Chondrocyte (in vitro differentiated cells): ENCODE measurements at regions not wholly inside any gene's neighbourhood (a gene's known extent, or its start where the extent isn't known, plus 50 kb on each side); places are given as distances from the start of the nearest gene placed in this dataset.
"Not testable (repeated sequence)": the region's sequence is repeated elsewhere in the genome, so short reads cannot be mapped to it uniquely, and the experiment has no call there.

Experiments
- DNase-seq: peaks from one replicate; pipeline ENCODE4 v3.0.0; 2021; ENCODE audit warnings: mixed read lengths, low spot score
- H3K27ac Mint-ChIP-seq: one replicate; pipeline ENCODE4 v1.8.0; 2021; ENCODE audit warnings: mild to moderate bottlenecking, moderate library complexity, mixed read lengths; ENCODE audit not compliant: unreplicated experiment
- H3K27me3 Mint-ChIP-seq: 2 replicates; pipeline ENCODE4 v1.8.0; 2021; ENCODE audit warnings: low read depth, mixed read lengths
- H3K36me3 Mint-ChIP-seq: 2 replicates; pipeline ENCODE4 v1.8.0; 2021; ENCODE audit warnings: low read depth, mixed read lengths
- H3K4me1 Mint-ChIP-seq: 2 replicates; pipeline ENCODE4 v1.8.0; 2021; ENCODE audit warnings: low read depth, mild to moderate bottlenecking, mixed read lengths
- H3K4me3 Mint-ChIP-seq: one replicate; pipeline ENCODE4 v1.8.0; 2021; ENCODE audit warnings: mild to moderate bottlenecking, moderate library complexity, mixed read lengths; ENCODE audit not compliant: unreplicated experiment
- H3K9me3 Mint-ChIP-seq: 2 replicates; pipeline ENCODE4 v1.8.0; 2021; ENCODE audit warnings: low read depth, mixed read lengths
- TF ChIP-seq, protein P1 (sequence below): fragments of 200-600 bp; sonication (generic); IDR thresholded peaks from 2 replicates; pipeline ENCODE4 v1.5.0; 2021; ENCODE audit warnings: antibody characterized with exemption, mild to moderate bottlenecking, moderate library complexity

DNA sequence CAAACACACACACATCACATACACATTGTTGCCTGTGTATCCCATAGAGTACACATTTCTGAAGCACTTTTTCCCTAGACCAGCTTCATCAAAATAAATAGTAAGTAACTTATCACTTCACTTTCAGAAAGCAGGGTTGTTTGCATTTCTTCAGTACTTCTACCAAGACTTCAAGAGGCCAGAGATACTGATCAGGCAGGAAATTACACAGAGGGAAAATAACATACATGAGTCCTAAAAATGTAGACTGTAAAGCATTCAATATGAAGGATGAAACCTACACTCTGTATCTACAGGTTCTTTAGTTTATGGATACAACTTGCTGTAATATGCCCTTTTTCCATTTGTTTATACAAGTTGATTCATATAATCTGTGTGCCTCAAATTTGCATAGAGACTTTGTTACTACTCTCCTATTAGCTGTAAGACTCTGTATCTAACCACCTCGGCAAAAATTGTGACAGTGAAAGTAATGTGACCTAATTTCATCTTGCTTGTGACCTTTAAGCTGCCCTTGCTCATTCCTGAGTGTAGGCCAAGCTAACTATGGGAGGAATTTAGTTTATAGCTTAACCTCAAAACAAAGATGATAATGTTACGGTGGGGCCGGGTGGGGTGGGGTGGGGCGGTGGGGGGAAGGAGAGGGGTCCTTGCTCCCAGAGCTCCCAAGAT lies 228.9 kb upstream of the SPOPL start:
- DNase-seq = no peak

DNA sequence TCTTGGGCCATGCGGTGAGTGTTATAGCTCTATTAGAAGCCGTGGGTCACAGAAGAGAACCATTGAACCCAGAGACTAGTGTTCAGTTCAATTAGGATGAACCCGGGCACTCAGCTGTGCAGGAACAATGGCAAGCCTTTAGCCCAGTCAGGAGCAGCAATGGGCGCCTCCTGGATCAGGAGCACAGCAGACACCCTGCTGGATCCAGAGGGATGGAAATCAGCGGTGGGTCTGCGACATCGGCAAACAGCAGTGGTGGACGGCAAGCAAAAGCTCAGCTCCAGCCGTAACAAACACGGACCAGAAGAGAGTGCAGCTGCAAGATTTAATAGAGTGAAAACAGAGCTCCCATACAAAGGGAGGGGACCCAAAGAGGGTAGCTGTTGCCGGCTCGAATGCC lies 228.3 kb upstream of the SPOPL start:
- not testable (repeated sequence) for H3K36me3 Mint-ChIP-seq, H3K9me3 Mint-ChIP-seq, DNase-seq, H3K27ac Mint-ChIP-seq, H3K4me3 Mint-ChIP-seq, H3K27me3 Mint-ChIP-seq
- peaks cover 32% of the 10 kb centered on the region for H3K4me1 Mint-ChIP-seq

More for the DNA sequence above, 228.9 kb upstream of the SPOPL start:
- peaks cover 38% of the 10 kb centered on the region for H3K4me1 Mint-ChIP-seq
- H3K9me3 Mint-ChIP-seq = peaks cover 3% of the 10 kb centered on the region
- no peak overlapping the region for H3K4me3 Mint-ChIP-seq
- no peaks in the 10 kb centered on the region for H3K27me3 Mint-ChIP-seq
- TF ChIP-seq, protein P1, sequence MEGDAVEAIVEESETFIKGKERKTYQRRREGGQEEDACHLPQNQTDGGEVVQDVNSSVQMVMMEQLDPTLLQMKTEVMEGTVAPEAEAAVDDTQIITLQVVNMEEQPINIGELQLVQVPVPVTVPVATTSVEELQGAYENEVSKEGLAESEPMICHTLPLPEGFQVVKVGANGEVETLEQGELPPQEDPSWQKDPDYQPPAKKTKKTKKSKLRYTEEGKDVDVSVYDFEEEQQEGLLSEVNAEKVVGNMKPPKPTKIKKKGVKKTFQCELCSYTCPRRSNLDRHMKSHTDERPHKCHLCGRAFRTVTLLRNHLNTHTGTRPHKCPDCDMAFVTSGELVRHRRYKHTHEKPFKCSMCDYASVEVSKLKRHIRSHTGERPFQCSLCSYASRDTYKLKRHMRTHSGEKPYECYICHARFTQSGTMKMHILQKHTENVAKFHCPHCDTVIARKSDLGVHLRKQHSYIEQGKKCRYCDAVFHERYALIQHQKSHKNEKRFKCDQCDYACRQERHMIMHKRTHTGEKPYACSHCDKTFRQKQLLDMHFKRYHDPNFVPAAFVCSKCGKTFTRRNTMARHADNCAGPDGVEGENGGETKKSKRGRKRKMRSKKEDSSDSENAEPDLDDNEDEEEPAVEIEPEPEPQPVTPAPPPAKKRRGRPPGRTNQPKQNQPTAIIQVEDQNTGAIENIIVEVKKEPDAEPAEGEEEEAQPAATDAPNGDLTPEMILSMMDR = no peak
- H3K27ac Mint-ChIP-seq = no peak overlapping the region
- H3K36me3 Mint-ChIP-seq = no peaks in the 10 kb centered on the region

DNA sequence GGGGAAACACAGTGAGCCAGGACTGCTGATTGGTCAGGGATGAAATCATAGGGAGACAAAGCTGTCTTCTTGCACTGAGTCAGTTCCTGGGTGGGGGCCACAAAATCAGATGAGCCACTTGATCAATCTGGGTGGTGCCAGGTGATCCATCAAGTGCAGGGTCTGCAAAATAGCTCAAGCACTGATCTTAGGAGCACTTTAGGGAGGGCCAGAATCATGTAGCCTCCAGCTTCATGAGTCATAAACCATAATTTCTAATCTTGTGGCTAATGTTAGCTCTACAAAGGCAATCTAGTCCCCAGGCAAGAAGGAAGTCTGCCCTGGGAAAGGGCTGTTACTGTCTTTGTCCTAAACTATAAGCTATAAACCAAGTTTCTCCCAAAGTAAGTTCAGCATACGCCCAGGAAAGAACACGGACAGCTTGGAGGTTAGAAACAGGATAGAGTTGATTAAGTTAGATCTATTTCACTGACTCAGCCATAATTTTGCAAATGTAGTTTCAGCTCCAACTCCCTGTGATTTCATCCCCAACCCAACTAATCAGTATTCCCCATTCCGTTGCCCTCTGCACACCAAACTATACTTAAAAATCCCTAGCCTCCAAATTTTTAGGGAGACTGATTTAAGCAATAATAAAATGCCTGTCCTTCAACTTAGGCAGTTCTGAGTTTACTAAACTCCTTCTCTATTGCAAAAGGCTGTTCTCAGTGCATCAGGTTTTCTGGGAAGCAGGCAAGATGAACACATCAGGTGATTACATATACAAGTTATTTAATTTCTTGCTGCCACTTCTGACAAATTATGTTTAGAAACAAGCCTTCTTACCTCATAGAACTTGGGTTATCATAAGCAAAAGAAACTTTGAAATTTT lies 226.9 kb upstream of the SPOPL start:
- Mint-ChIP-seq H3K27ac (no peak overlapping the region), H3K4me3 (no peak overlapping the region), H3K4me1 (peaks cover 32% of the 10 kb centered on the region), H3K27me3 (no peaks in the 10 kb centered on the region), H3K9me3 (peaks cover 3% of the 10 kb centered on the region), H3K36me3 (no peaks in the 10 kb centered on the region)
- no peak for DNase-seq
- TF ChIP-seq, protein P1 = no peak

DNA sequence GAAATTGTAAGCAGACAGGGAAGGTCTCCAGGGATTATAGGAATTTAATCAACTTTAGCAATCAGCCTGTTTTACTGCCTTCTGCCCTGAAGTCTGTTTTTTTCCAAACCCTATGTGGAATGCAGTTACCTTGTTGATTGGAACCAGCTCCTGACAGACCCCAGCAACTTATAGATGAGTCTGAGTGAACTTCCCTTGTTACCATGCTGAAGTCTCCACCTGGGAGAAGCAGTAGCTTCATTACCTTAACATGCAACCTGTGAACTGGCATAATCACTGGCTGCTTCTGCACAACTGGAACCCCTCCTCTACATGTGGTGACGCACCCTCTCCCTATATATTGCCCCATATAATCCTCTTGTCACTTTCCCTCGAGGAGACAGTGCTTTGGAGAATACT lies 226.3 kb upstream of the SPOPL start:
- TF ChIP-seq, protein P1 = no peak
- H3K4me3 Mint-ChIP-seq = no peak overlapping the region
- H3K27ac Mint-ChIP-seq = no peak overlapping the region
- no peaks in the 10 kb centered on the region for H3K36me3 Mint-ChIP-seq
- peaks cover 3% of the 10 kb centered on the region for H3K9me3 Mint-ChIP-seq
- no peak for DNase-seq
- peaks cover 32% of the 10 kb centered on the region for H3K4me1 Mint-ChIP-seq
- H3K27me3 Mint-ChIP-seq = no peaks in the 10 kb centered on the region

DNA sequence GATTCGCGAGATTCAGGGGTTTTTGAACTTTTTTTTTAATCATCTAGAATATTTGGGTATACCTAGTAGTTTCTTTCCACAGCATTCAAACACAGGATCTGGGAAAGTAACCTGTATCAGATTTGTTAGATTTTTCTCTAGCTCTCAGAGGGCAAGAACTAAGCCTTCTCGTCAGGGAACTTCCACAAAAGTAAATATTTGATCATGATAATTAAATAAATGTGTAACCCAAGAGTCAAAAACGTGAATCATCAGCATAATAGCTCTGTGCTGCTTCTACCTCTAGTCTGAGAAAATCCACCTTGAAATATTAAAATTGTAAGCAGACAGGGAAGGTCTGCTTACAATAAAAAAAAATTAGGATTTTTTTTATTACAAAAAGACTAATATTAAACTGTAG lies 225.7 kb upstream of the SPOPL start:
- TF ChIP-seq, protein P1 = no peak
- no peak for DNase-seq
- Mint-ChIP-seq H3K4me3 (no peak overlapping the region), H3K4me1 (peaks cover 32% of the 10 kb centered on the region), H3K27ac (no peak overlapping the region), H3K9me3 (peaks cover 3% of the 10 kb centered on the region), H3K27me3 (peaks cover 1% of the 10 kb centered on the region), H3K36me3 (no peaks in the 10 kb centered on the region)
